Endodermal cell (in vitro differentiated cells): ENCODE measurements at regions not wholly inside any gene's neighbourhood (a gene's known extent, or its start where the extent isn't known, plus 50 kb on each side); places are given as distances from the start of the nearest gene placed in this dataset.

ENCODE experiments used
- DNase-seq: peaks from one replicate; pipeline ENCODE4 v3.0.0-alpha.2; 2017
- H3K27ac ChIP-seq: 2 replicates; pipeline ENCODE4 v1.5.1; 2013; ENCODE audit warnings: mild to moderate bottlenecking, low read depth, low read length, moderate library complexity
- H3K27me3 ChIP-seq: 2 replicates; pipeline ENCODE4 v1.6.1; 2013; ENCODE audit warnings: mild to moderate bottlenecking, low read length, moderate library complexity; ENCODE audit not compliant: insufficient read depth, control insufficient read depth, poor library complexity, severe bottlenecking
- H3K36me3 ChIP-seq: 2 replicates; pipeline ENCODE4 v1.7.0; 2013; ENCODE audit warnings: mild to moderate bottlenecking, low read length, moderate library complexity; ENCODE audit not compliant: control insufficient read depth, insufficient read depth
- H3K4me1 ChIP-seq: one replicate; pipeline ENCODE4 v1.7.0; 2013; ENCODE audit warnings: low read length; ENCODE audit not compliant: control insufficient read depth, insufficient read depth
- H3K4me3 ChIP-seq: 2 replicates; pipeline ENCODE4 v1.5.1; 2013; ENCODE audit warnings: mild to moderate bottlenecking, low read length, moderate library complexity
- H3K9ac ChIP-seq: 2 replicates; pipeline ENCODE4 v1.6.1; 2013; ENCODE audit warnings: mild to moderate bottlenecking, low read length, moderate library complexity; ENCODE audit not compliant: poor library complexity, severe bottlenecking; ENCODE audit errors: extremely low read depth
- H3K9me3 ChIP-seq: 2 replicates; pipeline ENCODE4 v1.6.1; 2013; ENCODE audit warnings: mild to moderate bottlenecking, low read length, moderate library complexity; ENCODE audit not compliant: control insufficient read depth
- H3K27ac Mint-ChIP-seq: 2 replicates; pipeline ENCODE4 v1.8.0; 2020; ENCODE audit warnings: mixed read lengths
- H3K27me3 Mint-ChIP-seq: 2 replicates; pipeline ENCODE4 v1.8.0; 2021; ENCODE audit warnings: mild to moderate bottlenecking, mixed read lengths; ENCODE audit not compliant: insufficient read depth
- H3K36me3 Mint-ChIP-seq: 2 replicates; pipeline ENCODE4 v1.8.0; 2020; ENCODE audit warnings: low read depth, mixed read lengths
- H3K4me1 Mint-ChIP-seq: 2 replicates; pipeline ENCODE4 v1.8.0; 2020; ENCODE audit warnings: mixed read lengths
- H3K4me3 Mint-ChIP-seq: 2 replicates; pipeline ENCODE4 v1.8.0; 2020; ENCODE audit warnings: mild to moderate bottlenecking, moderate library complexity, mixed read lengths
- H3K9me3 Mint-ChIP-seq: 2 replicates; pipeline ENCODE4 v1.8.0; 2020; ENCODE audit warnings: mild to moderate bottlenecking, mixed read lengths
- WGBS, 2 experiments: methylation state at CpG; one replicate each; pipeline versions ENCODE4 v1.1.5 to v1.1.7; 2013; ENCODE audit warnings: missing lambda C conversion rate in 2 of 2, mixed read lengths in 1 of 2; ENCODE audit not compliant: insufficient coverage in 1 of 2, insufficient read length in 1 of 2; 5-methylcytosine and 5-hydroxymethylcytosine counted together
- TF ChIP-seq, protein P1 (sequence below): fragments of 200-600 bp; sonication (generic); conservative IDR thresholded peaks from 2 replicates; pipeline ENCODE4 v1.5.0; 2021; ENCODE audit warnings: antibody characterized with exemption, mild to moderate bottlenecking

DNA sequence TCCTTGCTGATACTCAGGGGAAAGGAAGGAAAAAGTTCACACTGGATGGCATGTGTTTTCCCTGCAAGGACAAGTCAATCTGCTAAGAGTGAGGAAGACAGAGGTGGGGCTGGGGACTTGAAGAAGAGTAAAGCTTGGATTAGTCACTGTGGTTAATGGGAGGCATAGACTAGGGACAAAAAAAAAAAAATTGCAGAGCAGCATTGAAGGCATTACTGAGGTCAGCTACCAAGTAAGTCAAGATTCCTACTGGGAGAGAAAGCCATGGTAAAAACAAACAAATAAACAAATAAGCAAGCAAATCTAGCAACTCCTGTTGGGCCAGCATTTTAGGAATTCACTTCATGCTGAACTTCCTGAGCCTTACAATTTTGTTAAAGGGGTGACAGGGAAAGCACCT lies 58.2 kb upstream of the GPC4 start:
- Mint-ChIP-seq H3K9me3 (no peaks in the 10 kb centered on the region), H3K4me3 (no peak overlapping the region), H3K27ac (peak overlapping the region; percentile 32), H3K36me3 (no peaks in the 10 kb centered on the region), H3K4me1 (peaks cover 31% of the 10 kb centered on the region), H3K27me3 (no peaks in the 10 kb centered on the region)
- Histone ChIP-seq H3K27me3 (no peaks in the 10 kb centered on the region), H3K9ac (no peak overlapping the region), H3K36me3 (no peaks in the 10 kb centered on the region), H3K4me1 (no peaks in the 10 kb centered on the region), H3K9me3 (no peaks in the 10 kb centered on the region), H3K4me3 (no peak overlapping the region), H3K27ac (no peak overlapping the region)
- TF ChIP-seq, protein P1, sequence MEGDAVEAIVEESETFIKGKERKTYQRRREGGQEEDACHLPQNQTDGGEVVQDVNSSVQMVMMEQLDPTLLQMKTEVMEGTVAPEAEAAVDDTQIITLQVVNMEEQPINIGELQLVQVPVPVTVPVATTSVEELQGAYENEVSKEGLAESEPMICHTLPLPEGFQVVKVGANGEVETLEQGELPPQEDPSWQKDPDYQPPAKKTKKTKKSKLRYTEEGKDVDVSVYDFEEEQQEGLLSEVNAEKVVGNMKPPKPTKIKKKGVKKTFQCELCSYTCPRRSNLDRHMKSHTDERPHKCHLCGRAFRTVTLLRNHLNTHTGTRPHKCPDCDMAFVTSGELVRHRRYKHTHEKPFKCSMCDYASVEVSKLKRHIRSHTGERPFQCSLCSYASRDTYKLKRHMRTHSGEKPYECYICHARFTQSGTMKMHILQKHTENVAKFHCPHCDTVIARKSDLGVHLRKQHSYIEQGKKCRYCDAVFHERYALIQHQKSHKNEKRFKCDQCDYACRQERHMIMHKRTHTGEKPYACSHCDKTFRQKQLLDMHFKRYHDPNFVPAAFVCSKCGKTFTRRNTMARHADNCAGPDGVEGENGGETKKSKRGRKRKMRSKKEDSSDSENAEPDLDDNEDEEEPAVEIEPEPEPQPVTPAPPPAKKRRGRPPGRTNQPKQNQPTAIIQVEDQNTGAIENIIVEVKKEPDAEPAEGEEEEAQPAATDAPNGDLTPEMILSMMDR, result no peak
- no peak for DNase-seq

DNA sequence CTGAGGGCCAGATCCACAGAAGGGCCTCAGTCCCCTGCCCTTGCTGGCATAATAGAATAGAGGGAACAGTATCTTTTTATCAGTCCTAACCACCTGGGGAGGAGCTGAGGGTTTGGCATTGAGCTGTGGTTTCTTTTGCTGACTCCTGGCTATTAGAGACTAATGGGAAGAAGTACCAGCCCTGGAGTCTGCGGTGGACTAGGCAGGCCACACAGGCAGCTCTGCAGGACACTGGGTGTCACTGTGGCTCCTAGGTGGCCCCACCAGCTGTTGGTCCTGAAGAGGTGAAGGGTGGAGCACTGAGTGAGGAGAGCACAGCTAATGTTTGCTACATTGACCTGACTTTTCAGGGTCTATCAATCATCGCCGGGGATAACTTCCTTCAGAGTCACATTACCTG lies 52.8 kb upstream of the GPC4 start:
- Mint-ChIP-seq H3K4me3 (no peak overlapping the region), H3K27me3 (no peaks in the 10 kb centered on the region), H3K36me3 (peaks cover 7% of the 10 kb centered on the region), H3K27ac (peak overlapping the region; percentile 74), H3K9me3 (peaks cover 3% of the 10 kb centered on the region), H3K4me1 (peaks cover 7% of the 10 kb centered on the region)
- H3K36me3 ChIP-seq, result no peaks in the 10 kb centered on the region
- H3K9me3 ChIP-seq, result no peaks in the 10 kb centered on the region
- TF ChIP-seq, protein P1, result peak; percentile 34
- no peak overlapping the region for H3K4me3 ChIP-seq
- no peak overlapping the region for H3K27ac ChIP-seq
- H3K9ac ChIP-seq, result no peak overlapping the region
- no peaks in the 10 kb centered on the region for H3K4me1 ChIP-seq
- no peak for DNase-seq
- 90% methylated on average over 3 of the region's 3 CpGs; no CpG with 5 or more reads in 1 of the 2 experiments for WGBS, 2 experiments
- no peaks in the 10 kb centered on the region for H3K27me3 ChIP-seq

DNA sequence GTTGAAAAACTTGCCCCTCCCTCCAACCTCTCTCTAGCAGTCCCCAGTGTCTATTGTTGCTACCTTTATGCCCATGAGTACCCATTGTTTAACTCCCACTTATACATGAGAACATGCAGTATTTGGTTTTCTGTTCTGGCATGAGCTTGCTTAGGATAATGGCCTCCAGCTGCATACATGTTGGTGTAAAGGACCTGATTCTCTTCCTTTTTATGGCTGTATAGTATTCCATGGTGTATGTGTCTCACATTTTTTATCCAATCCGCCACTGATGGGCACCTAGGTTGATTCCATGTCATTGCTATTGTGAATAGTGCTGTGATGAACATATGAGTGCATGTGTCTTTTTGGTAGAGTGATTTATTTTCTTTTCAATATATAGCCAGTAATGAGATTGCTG lies 50.0 kb upstream of the GPC4 start:
- 80% methylated on average over 1 of the region's 1 CpG; no CpG with 5 or more reads in 1 of the 2 experiments for WGBS, 2 experiments

More for the DNA sequence above, 50.0 kb upstream of the GPC4 start:
- DNase-seq, result no peak
- Histone ChIP-seq H3K9ac (no peak overlapping the region), H3K27ac (no peak overlapping the region), H3K36me3 (no peaks in the 10 kb centered on the region), H3K27me3 (no peaks in the 10 kb centered on the region), H3K4me3 (no peak overlapping the region), H3K9me3 (no peaks in the 10 kb centered on the region), H3K4me1 (no peaks in the 10 kb centered on the region)
- Mint-ChIP-seq H3K27ac (no peak overlapping the region), H3K4me1 (peaks cover 7% of the 10 kb centered on the region), H3K9me3 (peaks cover 3% of the 10 kb centered on the region), H3K27me3 (no peaks in the 10 kb centered on the region), H3K4me3 (no peak overlapping the region), H3K36me3 (peaks cover 7% of the 10 kb centered on the region)
- TF ChIP-seq, protein P1, result no peak
